Body of pancreas (tissue), 4 donors: ENCODE measurements at regions not wholly inside any gene's neighbourhood (a gene's known extent, or its start where the extent isn't known, plus 50 kb on each side); places are given as distances from the start of the nearest gene placed in this dataset.

Experiments
- CTCF ChIP-seq, 7 experiments: fragments of 450-650 bp in 4 of 7; fragments of 200-600 bp in 3 of 7; sonication (generic) in 3 of 7; IDR thresholded peaks; one replicate each; pipeline ENCODE4 v1.5.1; 2016 to 2019; ENCODE audit warnings: antibody characterized with exemption in 7 of 7
- POLR2A ChIP-seq, 3 donors: fragments of 450-650 bp; IDR thresholded peaks; one replicate each; pipeline ENCODE4 v1.6.1; 2016; ENCODE audit warnings: antibody characterized with exemption in 3 of 3, mild to moderate bottlenecking in 2 of 3

- TF ChIP-seq CTCF (IDR thresholded peaks at IDR 0.05) (no peak), POLR2A (IDR thresholded peaks at IDR 0.05) (no peak)
Measured at GRCh38 chr3:34634939-34635338, 836.5 kb downstream of the PDCD6IP start.
